K562 (cell line): ENCODE measurements at regions not wholly inside any gene's neighbourhood (a gene's known extent, or its start where the extent isn't known, plus 50 kb on each side); places are given as distances from the start of the nearest gene placed in this dataset.

Source experiments
- E2F8 ChIP-seq: fragments of 450-650 bp; IDR thresholded peaks from 2 replicates; pipeline ENCODE4 v1.7.1; 2018; ENCODE audit warnings: mild to moderate bottlenecking, low read depth; ENCODE audit not compliant: partially characterized antibody
- PRDM10 ChIP-seq: fragments of 450-650 bp; IDR thresholded peaks from 2 replicates; pipeline ENCODE4 v1.6.1; 2018; ENCODE audit not compliant: partially characterized antibody
- SMAD2 ChIP-seq: fragments of 150-350 bp; IDR thresholded peaks from 2 replicates; pipeline ENCODE4 v1.6.1; 2014; ENCODE audit warnings: low read depth, mild to moderate bottlenecking, low read length
- TAF1 ChIP-seq: IDR thresholded peaks from 2 replicates; pipeline ENCODE4 v1.6.1; 2011; ENCODE audit warnings: mild to moderate bottlenecking, low read length, moderate library complexity; ENCODE audit not compliant: insufficient read depth, control insufficient read depth, severe bottlenecking; ENCODE audit errors: extremely low read depth
- ZNF175 ChIP-seq: fragments of 200-800 bp; sonication (Bioruptor generic); IDR thresholded peaks from 2 replicates; pipeline ENCODE4 v1.6.1; 2016; ENCODE audit warnings: low read depth, mild to moderate bottlenecking, missing genetic modification characterization, missing compliant biosample characterization

- TF ChIP-seq E2F8 (no peak), PRDM10 (no peak), ZNF175 (CRISPR knock-in tag) (no peak), TAF1 (no peak), SMAD2 (no peak)
- TF ChIP-seq, all 486 proteins: peak for 0
These were observed 458.0 kb downstream of the ZNF385D start (continued) for GRCh38 chr3:21292971-21293370.
